MCF 10A (cell line): ENCODE measurements at regions not wholly inside any gene's neighbourhood (a gene's known extent, or its start where the extent isn't known, plus 50 kb on each side); places are given as distances from the start of the nearest gene placed in this dataset.

Experiments
- BruUV-seq: library from RNA; stranded (reverse); fragments of 400-500 nt; replicated peaks from 2 replicates; lab custom pipeline; 2021; lab: Mats Ljungman, UMichigan
- CTCF ChIA-PET: fragments of 300-600 bp; sonication (Branson Sonifier 250); formaldehyde crosslinking; extraction: SDS; loops from one replicate; lab custom pipeline; 2021; ENCODE audit warnings: antibody characterized with exemption, inconsistent platforms; lab: Yijun Ruan, JAX
- POLR2A ChIA-PET: fragments of 300-600, 350-650 bp; sonication (Branson Sonifier 250); formaldehyde crosslinking; extraction: SDS; loops from one replicate; lab custom pipeline; 2020; ENCODE audit warnings: antibody characterized with exemption, inconsistent platforms; lab: Yijun Ruan, JAX
- DNase-seq: peaks from one replicate; pipeline ENCODE4 v3.0.0-alpha.2; 2018; ENCODE audit not compliant: unreplicated experiment
- H3K27ac Mint-ChIP-seq: one replicate; pipeline ENCODE4 v1.8.0; 2022; ENCODE audit warnings: mild to moderate bottlenecking, low read depth, mixed read lengths; ENCODE audit not compliant: unreplicated experiment
- H3K27me3 Mint-ChIP-seq: one replicate; pipeline ENCODE4 v1.8.0; 2022; ENCODE audit warnings: mixed read lengths; ENCODE audit not compliant: insufficient read depth, unreplicated experiment
- H3K36me3 Mint-ChIP-seq: one replicate; pipeline ENCODE4 v1.8.0; 2022; ENCODE audit warnings: mild to moderate bottlenecking, moderate library complexity, mixed read lengths; ENCODE audit not compliant: insufficient read depth, unreplicated experiment
- H3K4me1 Mint-ChIP-seq: one replicate; pipeline ENCODE4 v1.8.0; 2022; ENCODE audit warnings: mixed read lengths; ENCODE audit not compliant: insufficient read depth, unreplicated experiment
- H3K4me3 Mint-ChIP-seq: one replicate; pipeline ENCODE4 v1.8.0; 2022; ENCODE audit warnings: mild to moderate bottlenecking, moderate library complexity, mixed read lengths; ENCODE audit not compliant: unreplicated experiment
- H3K9me3 Mint-ChIP-seq: one replicate; pipeline ENCODE4 v1.8.0; 2022; ENCODE audit warnings: mixed read lengths; ENCODE audit not compliant: unreplicated experiment
- CTCF ChIP-seq: fragments of 200-600 bp; IDR thresholded peaks from one replicate; pipeline ENCODE4 v1.8.0; 2022; ENCODE audit warnings: antibody characterized with exemption, mild to moderate bottlenecking; ENCODE audit not compliant: unreplicated experiment
- intact Hi-C: fragments of 100-400 bp; cut with micrococcal nuclease; formaldehyde crosslinking; loops from 2 replicates; pipeline ENCODE4 v1.14.1; 2022

GRCh38 chr10:43802988-43803696, 154.5 kb upstream of the ZNF32 start:
- H3K4me3 Mint-ChIP-seq = no peak overlapping the region
- BruUV-seq = no TSS peak
- no peak for TF ChIP-seq CTCF

GRCh38 chr10:43801626-43802025, 152.9 kb upstream of the ZNF32 start:
- no peak for TF ChIP-seq CTCF
- Mint-ChIP-seq H3K27ac (no peak overlapping the region), H3K9me3 (peaks cover 7% of the 10 kb centered on the region), H3K4me1 (peaks cover 5% of the 10 kb centered on the region), H3K27me3 (peaks cover 73% of the 10 kb centered on the region), H3K36me3 (no peaks in the 10 kb centered on the region), H3K4me3 (no peak overlapping the region)
- no TSS peak for BruUV-seq
- POLR2A ChIA-PET = no interaction called here
- DNase-seq = no peak
- intact Hi-C loops = no loop called here
- CTCF ChIA-PET = no interaction called here

More at GRCh38 chr10:43802988-43803696, 154.5 kb upstream of the ZNF32 start:
- CTCF ChIA-PET = no interaction called here
- Mint-ChIP-seq H3K27ac (no peak overlapping the region), H3K27me3 (peaks cover 58% of the 10 kb centered on the region), H3K9me3 (peaks cover 7% of the 10 kb centered on the region), H3K36me3 (no peaks in the 10 kb centered on the region), H3K4me1 (peaks cover 5% of the 10 kb centered on the region)
- no peak for DNase-seq
- intact Hi-C loops = no loop called here
- POLR2A ChIA-PET = no interaction called here

GRCh38 chr10:43801140-43801539, 152.5 kb upstream of the ZNF32 start:
- CTCF ChIA-PET = no interaction called here
- H3K4me1 Mint-ChIP-seq = peaks cover 5% of the 10 kb centered on the region
- H3K4me3 Mint-ChIP-seq = no peak overlapping the region
- no peaks in the 10 kb centered on the region for H3K36me3 Mint-ChIP-seq
- intact Hi-C loops = no loop called here
- no TSS peak for BruUV-seq
- POLR2A ChIA-PET = no interaction called here
- no peak overlapping the region for H3K27ac Mint-ChIP-seq
- no peak for DNase-seq
- H3K27me3 Mint-ChIP-seq = peaks cover 70% of the 10 kb centered on the region
- H3K9me3 Mint-ChIP-seq = peaks cover 7% of the 10 kb centered on the region
- no peak for TF ChIP-seq CTCF

GRCh38 chr10:43796781-43797180, 148.1 kb upstream of the ZNF32 start:
- H3K36me3 Mint-ChIP-seq = peaks cover 5% of the 10 kb centered on the region
- peaks cover 13% of the 10 kb centered on the region for H3K4me1 Mint-ChIP-seq
- H3K4me3 Mint-ChIP-seq = no peak overlapping the region
- no TSS peak for BruUV-seq
- no peak overlapping the region for H3K27ac Mint-ChIP-seq
- peaks cover 7% of the 10 kb centered on the region for H3K9me3 Mint-ChIP-seq
- ChIA-PET POLR2A (no interaction called here), CTCF (no interaction called here)
- peaks cover 62% of the 10 kb centered on the region for H3K27me3 Mint-ChIP-seq
- TF ChIP-seq CTCF = no peak
- intact Hi-C loops = no loop called here
- DNase-seq = no peak
